Activated CD4-positive, alpha-beta T cell treated with anti-CD3 and anti-CD28 coated beads, Interleukin-2, amount 10 ng/mL, durations not matched to agents 24 days and 14 days (primary cell): ENCODE measurements at regions not wholly inside any gene's neighbourhood (a gene's known extent, or its start where the extent isn't known, plus 50 kb on each side); places are given as distances from the start of the nearest gene placed in this dataset.

Experiments used
- DNase-seq: peaks from one replicate; pipeline ENCODE4 v3.0.0; 2022
- H3K27ac Mint-ChIP-seq: one replicate; pipeline ENCODE4 v1.8.0; 2022; ENCODE audit warnings: mild to moderate bottlenecking, mixed read lengths
- H3K27me3 Mint-ChIP-seq: one replicate; pipeline ENCODE4 v1.8.0; 2022; ENCODE audit warnings: mixed read lengths
- H3K36me3 Mint-ChIP-seq: one replicate; pipeline ENCODE4 v1.8.0; 2022; ENCODE audit warnings: low read depth, mild to moderate bottlenecking, mixed read lengths
- H3K4me1 Mint-ChIP-seq: one replicate; pipeline ENCODE4 v1.8.0; 2021; ENCODE audit warnings: mixed read lengths
- H3K4me3 Mint-ChIP-seq: one replicate; pipeline ENCODE4 v1.8.0; 2022; ENCODE audit warnings: mild to moderate bottlenecking, moderate library complexity, mixed read lengths
- H3K9me3 Mint-ChIP-seq: one replicate; pipeline ENCODE4 v1.8.0; 2021; ENCODE audit warnings: mixed read lengths
- intact Hi-C: fragments of 100-400 bp; cut with micrococcal nuclease; formaldehyde crosslinking; loops from one replicate; pipeline ENCODE4 v1.15.1; 2023

- intact Hi-C loops: no loop called here
- H3K36me3 Mint-ChIP-seq: no peaks in the 10 kb centered on the region
- DNase-seq: no peak
- H3K4me1 Mint-ChIP-seq: no peaks in the 10 kb centered on the region
- no peak overlapping the region for H3K4me3 Mint-ChIP-seq
- H3K9me3 Mint-ChIP-seq: no peaks in the 10 kb centered on the region
- no peak overlapping the region for H3K27ac Mint-ChIP-seq
- peaks cover 5% of the 10 kb centered on the region for H3K27me3 Mint-ChIP-seq
Measured at GRCh38 chr3:137925080-137925479, 84.9 kb upstream of the CLDN18 start.

GRCh38 chr3:137926991-137927390 is 83.0 kb upstream of the CLDN18 start:
- Mint-ChIP-seq H3K27me3 (peaks cover 5% of the 10 kb centered on the region), H3K27ac (no peak overlapping the region), H3K36me3 (no peaks in the 10 kb centered on the region), H3K9me3 (no peaks in the 10 kb centered on the region), H3K4me3 (no peak overlapping the region), H3K4me1 (no peaks in the 10 kb centered on the region)
- no peak for DNase-seq
- intact Hi-C loops: no loop called here

GRCh38 chr3:137930976-137931375 is 79.0 kb upstream of the CLDN18 start:
- no peak for DNase-seq
- intact Hi-C loops: no loop called here
- Mint-ChIP-seq H3K36me3 (no peaks in the 10 kb centered on the region), H3K27ac (no peak overlapping the region), H3K27me3 (peaks cover 4% of the 10 kb centered on the region), H3K9me3 (no peaks in the 10 kb centered on the region), H3K4me1 (no peaks in the 10 kb centered on the region), H3K4me3 (no peak overlapping the region)

- no peak overlapping the region for H3K27ac Mint-ChIP-seq
Measured at GRCh38 chr3:137938876-137939275, 71.1 kb upstream of the CLDN18 start.

GRCh38 chr3:137944593-137944992 is 65.4 kb upstream of the CLDN18 start:
- Mint-ChIP-seq H3K9me3 (no peaks in the 10 kb centered on the region), H3K36me3 (no peaks in the 10 kb centered on the region), H3K4me1 (peaks cover 4% of the 10 kb centered on the region), H3K4me3 (no peak overlapping the region), H3K27ac (no peak overlapping the region), H3K27me3 (no peaks in the 10 kb centered on the region)
- no peak for DNase-seq
- intact Hi-C loops: loop anchor here (10.0 kb wide), 1 partner anchor 1870 kb away; no protein-coding TSS in a partner anchor

More at GRCh38 chr3:137938876-137939275, 71.1 kb upstream of the CLDN18 start:
- intact Hi-C loops: no loop called here
- Mint-ChIP-seq H3K36me3 (no peaks in the 10 kb centered on the region), H3K9me3 (no peaks in the 10 kb centered on the region), H3K4me1 (no peaks in the 10 kb centered on the region), H3K4me3 (no peak overlapping the region), H3K27me3 (no peaks in the 10 kb centered on the region)
- no peak for DNase-seq

- peak; percentile 79 for DNase-seq
- intact Hi-C loops: loop anchor here (1.0 to 10.0 kb wide), 3 partner anchors 841 to 1872 kb away; no protein-coding TSS in a partner anchor
- H3K27me3 Mint-ChIP-seq: no peaks in the 10 kb centered on the region
- no peaks in the 10 kb centered on the region for H3K9me3 Mint-ChIP-seq
- H3K36me3 Mint-ChIP-seq: no peaks in the 10 kb centered on the region
- H3K4me3 Mint-ChIP-seq: no peak overlapping the region
- H3K4me1 Mint-ChIP-seq: peaks cover 4% of the 10 kb centered on the region
- H3K27ac Mint-ChIP-seq: no peak overlapping the region
Measured at GRCh38 chr3:137946356-137946973, 63.5 kb upstream of the CLDN18 start.

GRCh38 chr3:137947117-137947516 is 62.8 kb upstream of the CLDN18 start:
- Mint-ChIP-seq H3K4me1 (peaks cover 4% of the 10 kb centered on the region), H3K27ac (no peak overlapping the region), H3K27me3 (no peaks in the 10 kb centered on the region), H3K4me3 (no peak overlapping the region), H3K36me3 (no peaks in the 10 kb centered on the region), H3K9me3 (no peaks in the 10 kb centered on the region)
- intact Hi-C loops: loop anchor here (5.0 to 10.0 kb wide), 2 partner anchors 915 to 1872 kb away; no protein-coding TSS in a partner anchor
- DNase-seq: no peak

GRCh38 chr3:137948400-137949072 is 61.4 kb upstream of the CLDN18 start:
- H3K27ac Mint-ChIP-seq: no peak overlapping the region
- no peak overlapping the region for H3K4me3 Mint-ChIP-seq
- no peaks in the 10 kb centered on the region for H3K27me3 Mint-ChIP-seq
- intact Hi-C loops: loop anchor here (5.0 to 10.0 kb wide), 2 partner anchors 916 to 1874 kb away; no protein-coding TSS in a partner anchor
- H3K4me1 Mint-ChIP-seq: peaks cover 4% of the 10 kb centered on the region
- H3K36me3 Mint-ChIP-seq: no peaks in the 10 kb centered on the region
- DNase-seq: no peak
- H3K9me3 Mint-ChIP-seq: no peaks in the 10 kb centered on the region

- Mint-ChIP-seq H3K36me3 (no peaks in the 10 kb centered on the region), H3K9me3 (peaks cover 4% of the 10 kb centered on the region), H3K27me3 (peaks cover 15% of the 10 kb centered on the region), H3K4me1 (no peaks in the 10 kb centered on the region), H3K27ac (no peak overlapping the region), H3K4me3 (no peak overlapping the region)
- intact Hi-C loops: no loop called here
- DNase-seq: no peak
Measured at GRCh38 chr3:137958636-137959035, 51.3 kb upstream of the CLDN18 start.
